GM18505 (cell line): ENCODE measurements at regions not wholly inside any gene's neighbourhood (a gene's known extent, or its start where the extent isn't known, plus 50 kb on each side); places are given as distances from the start of the nearest gene placed in this dataset.

Source experiments
- ATAC-seq: cut with Tn5 transposase; IDR thresholded peaks from one replicate; pipeline ENCODE4 v1.9.1; 2021; ENCODE audit not compliant: unreplicated experiment
- POLR2A ChIP-seq: IDR thresholded peaks from 4 replicates; pipeline ENCODE4 v1.6.1; 2011; ENCODE audit warnings: borderline replicate concordance; ENCODE audit not compliant: insufficient read depth, insufficient read length; ENCODE audit errors: extremely low read depth

GRCh38 chrX:39755143-39756032 lies 342.4 kb downstream of the BCOR start:
- TF ChIP-seq POLR2A: no peak
- no peak for ATAC-seq

- TF ChIP-seq POLR2A: no peak
- no peak for ATAC-seq
These were observed 341.5 kb downstream of the BCOR start for GRCh38 chrX:39756086-39756883.

DNA sequence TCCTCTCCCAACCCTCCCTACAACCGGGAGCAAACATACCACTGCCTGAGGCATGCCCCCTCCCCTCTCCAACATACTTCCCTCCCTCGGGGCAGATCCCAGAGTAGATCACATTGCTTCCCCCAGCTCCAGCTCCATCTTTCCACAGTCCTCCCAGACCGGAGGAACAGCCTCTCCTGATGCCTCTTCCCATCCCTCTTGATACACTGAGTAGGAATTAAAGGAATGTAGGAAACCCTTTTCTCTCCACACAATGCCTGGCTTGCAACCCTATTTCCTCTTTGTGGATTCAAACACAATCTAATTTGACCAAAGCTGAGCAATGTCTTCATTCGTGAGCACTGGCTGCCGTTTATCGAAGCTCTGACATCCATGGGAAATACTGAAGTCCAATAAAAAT lies 339.8 kb downstream of the BCOR start:
- ATAC-seq: no peak

GRCh38 chrX:39758791-39759525 lies 338.8 kb downstream of the BCOR start:
- TF ChIP-seq POLR2A: no peak
- ATAC-seq: no peak

More for the DNA sequence above, 339.8 kb downstream of the BCOR start:
- TF ChIP-seq POLR2A: no peak

- no peak for ATAC-seq
- no peak for TF ChIP-seq POLR2A
These were observed 338.1 kb downstream of the BCOR start for GRCh38 chrX:39759526-39760224.

- ATAC-seq: no peak
- TF ChIP-seq POLR2A: no peak
These were observed 336.8 kb downstream of the BCOR start for GRCh38 chrX:39760930-39761329.

DNA sequence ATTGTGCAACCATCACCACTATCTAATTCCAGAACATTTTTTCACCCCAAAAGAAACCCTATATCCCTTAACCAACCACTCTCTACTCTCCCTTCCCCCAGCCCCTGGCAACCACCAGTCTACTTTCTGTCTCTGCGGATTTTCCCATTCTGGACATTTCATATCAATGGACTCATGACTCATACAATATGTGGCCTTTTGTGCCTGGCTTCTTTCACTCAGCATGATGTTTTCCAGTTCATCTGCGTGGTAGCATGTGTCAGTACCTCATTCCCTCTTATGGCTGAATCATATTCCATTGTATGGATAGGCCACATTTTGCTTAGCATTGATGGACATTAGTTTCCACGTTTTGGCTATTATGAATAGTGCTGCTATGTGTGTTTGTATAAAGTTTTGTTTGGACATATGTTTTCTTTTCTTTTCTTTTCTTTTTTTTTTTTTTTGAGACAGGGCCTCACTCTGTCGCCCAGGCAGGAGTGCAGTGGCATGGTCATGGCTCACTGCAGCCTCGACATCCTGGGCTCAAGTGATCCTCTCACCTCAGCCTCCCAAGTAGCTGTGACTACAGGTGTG lies 335.4 kb downstream of the BCOR start:
- no peak for ATAC-seq
- no peak for TF ChIP-seq POLR2A

- no peak for ATAC-seq
- no peak for TF ChIP-seq POLR2A
These were observed 333.3 kb downstream of the BCOR start for GRCh38 chrX:39764441-39764914.

GRCh38 chrX:39765327-39765726 lies 332.4 kb downstream of the BCOR start:
- TF ChIP-seq POLR2A: no peak
- ATAC-seq: no peak

GRCh38 chrX:39766085-39766726 lies 331.6 kb downstream of the BCOR start:
- ATAC-seq: no peak

GRCh38 chrX:39766855-39767254 lies 330.9 kb downstream of the BCOR start:
- no peak for ATAC-seq
- TF ChIP-seq POLR2A: no peak

More at GRCh38 chrX:39766085-39766726, 331.6 kb downstream of the BCOR start:
- TF ChIP-seq POLR2A: no peak

GRCh38 chrX:39767446-39767845 lies 330.3 kb downstream of the BCOR start:
- ATAC-seq: no peak
- TF ChIP-seq POLR2A: no peak
